C4-2B (cell line): ENCODE measurements at regions not wholly inside any gene's neighbourhood (a gene's known extent, or its start where the extent isn't known, plus 50 kb on each side); places are given as distances from the start of the nearest gene placed in this dataset.

Experiments used
- CTCF ChIP-seq: fragments of 450-650 bp; conservative IDR thresholded peaks from 2 replicates; pipeline ENCODE4 v1.5.1; 2017; ENCODE audit warnings: mild to moderate bottlenecking
- ZFX ChIP-seq: fragments of 450-650 bp; IDR thresholded peaks from 2 replicates; pipeline ENCODE4 v1.6.1; 2017

GRCh38 chr10:62588116-62588515, 213.9 kb downstream of the ZNF365 start:
- TF ChIP-seq CTCF (no peak), ZFX (no peak)
